Cardiac muscle cell (in vitro differentiated cells and primary cell): ENCODE measurements at regions not wholly inside any gene's neighbourhood (a gene's known extent, or its start where the extent isn't known, plus 50 kb on each side); places are given as distances from the start of the nearest gene placed in this dataset.

ENCODE experiments used
- DNase-seq, 2 donors: peaks; one replicate each; pipeline versions ENCODE4 v3.0.0 to v3.0.0-alpha.2; 2010 to 2017; ENCODE audit warnings: low read depth in 1 of 2, low spot score in 1 of 2
- H3K27ac ChIP-seq: fragments of 200-600 bp; sonication (generic); 2 replicates; pipeline ENCODE4 v1.5.1; 2016
- H3K27me3 ChIP-seq: fragments of 200-600 bp; sonication (generic); 2 replicates; pipeline ENCODE4 v1.6.0; 2016; ENCODE audit warnings: control low read depth
- H3K36me3 ChIP-seq: fragments of 200-600 bp; sonication (generic); 2 replicates; pipeline ENCODE4 v1.5.1; 2016; ENCODE audit warnings: control low read depth
- H3K4me1 ChIP-seq: fragments of 200-600 bp; sonication (generic); 2 replicates; pipeline ENCODE4 v1.8.1; 2017; ENCODE audit warnings: low read depth, mild to moderate bottlenecking, mixed run types
- H3K4me3 ChIP-seq: fragments of 200-600 bp; sonication (generic); 2 replicates; pipeline ENCODE4 v1.5.1; 2016; ENCODE audit warnings: mild to moderate bottlenecking
- H3K9me3 ChIP-seq: fragments of 200-600 bp; sonication (generic); 2 replicates; pipeline ENCODE4 v1.5.1; 2017; ENCODE audit warnings: low read depth, mild to moderate bottlenecking, control low read depth
- CTCF ChIP-seq: IDR thresholded peaks from 2 replicates; pipeline ENCODE4 v1.5.1; 2012; ENCODE audit warnings: low read depth, mild to moderate bottlenecking, low read length

- H3K27me3 ChIP-seq: no peaks in the 10 kb centered on the region
- no peak overlapping the region for H3K4me3 ChIP-seq
- no peak for TF ChIP-seq CTCF
- no peaks in the 10 kb centered on the region for H3K9me3 ChIP-seq
- no peaks in the 10 kb centered on the region for H3K36me3 ChIP-seq
- H3K4me1 ChIP-seq: peaks cover 6% of the 10 kb centered on the region
- no peak for DNase-seq
- H3K27ac ChIP-seq: no peak overlapping the region
Measured at GRCh38 chr7:42406358-42406757, 169.3 kb upstream of the GLI3 start.

- no peak for TF ChIP-seq CTCF
- no peak overlapping the region for H3K27ac ChIP-seq
- H3K9me3 ChIP-seq: no peaks in the 10 kb centered on the region
- no peak overlapping the region for H3K4me3 ChIP-seq
- no peaks in the 10 kb centered on the region for H3K27me3 ChIP-seq
- H3K4me1 ChIP-seq: peaks cover 6% of the 10 kb centered on the region
- H3K36me3 ChIP-seq: no peaks in the 10 kb centered on the region
- DNase-seq: no peak
Measured at GRCh38 chr7:42405782-42406181, 168.8 kb upstream of the GLI3 start.

DNA sequence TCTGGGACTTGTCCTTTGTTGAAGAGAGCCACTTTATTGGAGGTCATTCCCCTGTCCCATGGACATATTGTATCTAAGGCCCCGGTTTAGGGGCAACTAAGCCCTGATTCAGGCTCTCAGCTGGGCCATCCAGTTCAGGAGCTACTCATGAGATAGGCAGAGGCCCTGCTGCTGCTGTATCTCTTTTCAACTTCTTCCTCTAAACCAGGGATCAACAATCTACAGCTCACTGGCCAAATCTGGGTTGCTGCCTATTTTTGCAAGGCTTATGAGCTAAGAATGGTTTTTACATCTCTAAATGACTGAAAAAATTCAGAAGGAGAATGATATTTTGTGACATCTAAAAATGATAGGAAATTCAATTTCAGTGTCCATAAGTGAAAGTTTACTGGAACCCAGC lies 166.8 kb upstream of the GLI3 start:
- no peak for DNase-seq
- no peaks in the 10 kb centered on the region for H3K27me3 ChIP-seq
- H3K9me3 ChIP-seq: no peaks in the 10 kb centered on the region
- TF ChIP-seq CTCF: no peak
- H3K27ac ChIP-seq: no peak overlapping the region
- peaks cover 6% of the 10 kb centered on the region for H3K4me1 ChIP-seq
- no peaks in the 10 kb centered on the region for H3K36me3 ChIP-seq
- no peak overlapping the region for H3K4me3 ChIP-seq

DNA sequence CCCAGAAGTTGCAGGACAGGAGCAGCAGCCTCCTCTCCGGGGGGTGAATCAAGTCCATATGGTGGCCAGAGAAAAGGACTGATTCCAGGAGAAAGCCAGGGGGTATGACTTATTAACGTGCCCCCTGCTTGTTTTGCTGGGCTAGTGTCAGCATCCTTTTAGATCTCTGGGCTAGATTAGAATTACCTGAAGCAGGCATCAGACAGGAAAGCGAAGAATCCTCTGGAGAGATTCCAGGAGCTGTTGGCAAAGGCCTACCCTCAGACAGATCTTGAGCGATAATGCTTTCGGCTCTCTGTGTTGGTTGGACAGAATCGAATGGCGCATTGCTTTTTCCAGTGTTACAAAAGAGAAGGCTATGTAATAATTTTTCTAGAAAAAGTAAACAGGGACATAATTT lies 164.0 kb upstream of the GLI3 start:
- DNase-seq: no peak
- Histone ChIP-seq H3K9me3 (no peaks in the 10 kb centered on the region), H3K36me3 (no peaks in the 10 kb centered on the region), H3K27me3 (no peaks in the 10 kb centered on the region), H3K4me1 (peaks cover 6% of the 10 kb centered on the region), H3K4me3 (no peak overlapping the region), H3K27ac (no peak overlapping the region)
- TF ChIP-seq CTCF: no peak

- Histone ChIP-seq H3K4me3 (no peak overlapping the region), H3K4me1 (peaks cover 6% of the 10 kb centered on the region), H3K36me3 (no peaks in the 10 kb centered on the region), H3K27me3 (no peaks in the 10 kb centered on the region), H3K27ac (no peak overlapping the region), H3K9me3 (no peaks in the 10 kb centered on the region)
- TF ChIP-seq CTCF: no peak
- no peak for DNase-seq
Measured at GRCh38 chr7:42400211-42400772, 163.3 kb upstream of the GLI3 start.

GRCh38 chr7:42395607-42396006 lies 158.6 kb upstream of the GLI3 start:
- H3K27ac ChIP-seq: no peak overlapping the region
- no peaks in the 10 kb centered on the region for H3K36me3 ChIP-seq
- H3K4me1 ChIP-seq: no peaks in the 10 kb centered on the region
- no peak for TF ChIP-seq CTCF
- no peak for DNase-seq
- no peaks in the 10 kb centered on the region for H3K9me3 ChIP-seq
- H3K4me3 ChIP-seq: no peak overlapping the region
- H3K27me3 ChIP-seq: no peaks in the 10 kb centered on the region
